ENCODE measurements at regions not wholly inside any gene's neighbourhood (a gene's known extent, or its start where the extent isn't known, plus 50 kb on each side); places are given as distances from the start of the nearest gene placed in this dataset.

DNA sequence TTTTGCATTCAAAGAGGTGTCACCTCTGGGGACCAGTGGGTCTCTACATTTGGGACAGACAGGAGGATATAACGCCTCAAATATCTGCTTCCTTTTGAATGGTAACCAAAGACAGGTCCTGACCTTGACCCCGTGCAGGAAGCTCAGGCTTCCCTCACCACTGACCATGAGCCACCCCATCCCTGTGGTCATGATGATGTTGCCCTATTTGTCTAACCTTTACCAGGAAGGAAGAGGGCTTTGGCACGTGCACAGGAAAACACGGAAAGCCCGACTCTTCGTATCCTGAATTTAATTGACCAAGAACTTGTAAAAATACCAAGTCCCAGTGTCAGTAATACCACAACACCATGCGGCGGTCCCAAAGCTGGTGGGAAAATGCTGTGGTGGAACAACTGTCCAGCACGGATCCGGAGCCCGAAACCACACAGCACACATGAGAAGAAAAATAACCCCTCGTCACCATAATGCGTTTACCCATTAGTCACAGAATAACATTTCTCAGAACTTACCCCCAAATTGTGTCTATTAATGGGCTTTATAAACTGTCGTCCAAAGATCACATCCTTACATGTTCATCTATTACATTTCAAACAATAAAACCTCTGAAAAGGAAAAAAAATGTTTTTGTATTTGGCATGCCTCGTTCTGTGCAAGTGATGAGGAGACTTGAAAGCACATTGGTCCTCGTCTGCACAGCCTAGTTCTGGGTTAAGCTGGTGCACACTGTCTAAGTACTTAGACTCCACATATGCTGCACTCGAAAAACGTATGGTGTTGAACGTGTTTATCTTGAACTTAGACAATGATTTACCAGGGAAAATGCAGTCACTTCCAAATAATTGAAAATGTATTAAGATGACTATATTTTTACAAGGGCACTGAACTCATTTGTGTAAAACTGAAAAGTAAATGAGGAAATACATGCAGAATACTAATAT, 118.9 kb upstream of the IGF1R start:
- H3K27me3 Mint-ChIP-seq (ENCODE audit: insufficient read depth): peaks cover 19% of the 10 kb centered on the region

DNA sequence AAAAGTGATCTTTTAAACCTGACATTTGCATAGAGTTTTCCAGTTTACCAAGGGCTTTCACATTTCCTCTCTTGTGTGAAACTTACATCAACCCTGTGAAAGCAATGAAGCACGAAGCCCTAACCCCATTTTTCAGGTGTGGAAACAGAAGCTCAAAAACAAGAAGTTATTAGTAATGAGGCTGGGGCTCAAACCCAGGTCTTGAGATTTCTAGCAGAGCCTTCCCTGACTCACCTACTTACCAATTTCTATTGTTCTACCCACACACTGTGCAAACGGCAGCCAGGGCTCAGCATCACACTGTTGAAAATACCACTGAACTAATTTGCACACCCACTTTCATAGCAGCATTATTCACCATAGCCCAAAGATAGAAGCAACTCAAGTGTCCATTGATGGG, 117.8 kb upstream of the IGF1R start:
- peaks cover 3% of the 10 kb centered on the region; the same call in 1 of the 2 replicates for H3K4me1 Mint-ChIP-seq (ENCODE audit: low read depth)
- no peak overlapping the region for H3K27ac Mint-ChIP-seq
- H3K36me3 Mint-ChIP-seq (ENCODE audit: low read depth): no peaks in the 10 kb centered on the region
- TF ChIP-seq, protein P1, sequence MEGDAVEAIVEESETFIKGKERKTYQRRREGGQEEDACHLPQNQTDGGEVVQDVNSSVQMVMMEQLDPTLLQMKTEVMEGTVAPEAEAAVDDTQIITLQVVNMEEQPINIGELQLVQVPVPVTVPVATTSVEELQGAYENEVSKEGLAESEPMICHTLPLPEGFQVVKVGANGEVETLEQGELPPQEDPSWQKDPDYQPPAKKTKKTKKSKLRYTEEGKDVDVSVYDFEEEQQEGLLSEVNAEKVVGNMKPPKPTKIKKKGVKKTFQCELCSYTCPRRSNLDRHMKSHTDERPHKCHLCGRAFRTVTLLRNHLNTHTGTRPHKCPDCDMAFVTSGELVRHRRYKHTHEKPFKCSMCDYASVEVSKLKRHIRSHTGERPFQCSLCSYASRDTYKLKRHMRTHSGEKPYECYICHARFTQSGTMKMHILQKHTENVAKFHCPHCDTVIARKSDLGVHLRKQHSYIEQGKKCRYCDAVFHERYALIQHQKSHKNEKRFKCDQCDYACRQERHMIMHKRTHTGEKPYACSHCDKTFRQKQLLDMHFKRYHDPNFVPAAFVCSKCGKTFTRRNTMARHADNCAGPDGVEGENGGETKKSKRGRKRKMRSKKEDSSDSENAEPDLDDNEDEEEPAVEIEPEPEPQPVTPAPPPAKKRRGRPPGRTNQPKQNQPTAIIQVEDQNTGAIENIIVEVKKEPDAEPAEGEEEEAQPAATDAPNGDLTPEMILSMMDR (IDR thresholded peaks at IDR 0.05): no peak
- peaks cover 20% of the 10 kb centered on the region for H3K27me3 Mint-ChIP-seq (ENCODE audit: insufficient read depth)
- H3K9me3 Mint-ChIP-seq: no peaks in the 10 kb centered on the region
- no peak overlapping the region for H3K4me3 Mint-ChIP-seq
- DNase-seq: no peak

More for the DNA sequence above, 118.9 kb upstream of the IGF1R start:
- no peak for DNase-seq
- no peak overlapping the region for H3K27ac Mint-ChIP-seq
- TF ChIP-seq, protein P1 (IDR thresholded peaks at IDR 0.05): no peak
- H3K4me1 Mint-ChIP-seq (ENCODE audit: low read depth): peaks cover 9% of the 10 kb centered on the region; the same call in 1 of the 2 replicates
- H3K9me3 Mint-ChIP-seq: no peaks in the 10 kb centered on the region
- H3K4me3 Mint-ChIP-seq: no peak overlapping the region
- H3K36me3 Mint-ChIP-seq (ENCODE audit: low read depth): no peaks in the 10 kb centered on the region

DNA sequence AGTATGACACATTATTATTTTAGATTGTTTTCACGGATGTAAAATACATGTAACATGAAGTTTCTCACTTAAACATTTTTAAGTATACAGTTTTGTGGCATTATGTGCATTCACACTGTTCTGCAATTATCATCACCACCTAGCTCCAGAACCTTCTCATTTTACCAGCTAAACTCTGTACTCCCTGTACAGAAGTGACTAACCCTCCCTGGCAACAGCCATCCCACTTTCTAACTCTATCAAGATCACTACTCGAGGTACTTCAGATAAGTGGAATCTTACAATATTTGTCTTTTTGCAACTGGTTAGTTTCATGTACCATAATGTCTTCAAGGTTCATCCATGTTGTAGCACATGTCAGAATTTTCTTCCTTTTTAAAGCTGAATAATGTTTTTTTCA, 116.3 kb upstream of the IGF1R start:
- no peaks in the 10 kb centered on the region for H3K36me3 Mint-ChIP-seq (ENCODE audit: low read depth)
- no peak overlapping the region for H3K27ac Mint-ChIP-seq
- TF ChIP-seq, protein P1 (IDR thresholded peaks at IDR 0.05): no peak
- no peaks in the 10 kb centered on the region for H3K9me3 Mint-ChIP-seq
- H3K4me3 Mint-ChIP-seq: no peak overlapping the region
- H3K4me1 Mint-ChIP-seq (ENCODE audit: low read depth): no peaks in the 10 kb centered on the region
- H3K27me3 Mint-ChIP-seq (ENCODE audit: insufficient read depth): peaks cover 32% of the 10 kb centered on the region
- DNase-seq: no peak

DNA sequence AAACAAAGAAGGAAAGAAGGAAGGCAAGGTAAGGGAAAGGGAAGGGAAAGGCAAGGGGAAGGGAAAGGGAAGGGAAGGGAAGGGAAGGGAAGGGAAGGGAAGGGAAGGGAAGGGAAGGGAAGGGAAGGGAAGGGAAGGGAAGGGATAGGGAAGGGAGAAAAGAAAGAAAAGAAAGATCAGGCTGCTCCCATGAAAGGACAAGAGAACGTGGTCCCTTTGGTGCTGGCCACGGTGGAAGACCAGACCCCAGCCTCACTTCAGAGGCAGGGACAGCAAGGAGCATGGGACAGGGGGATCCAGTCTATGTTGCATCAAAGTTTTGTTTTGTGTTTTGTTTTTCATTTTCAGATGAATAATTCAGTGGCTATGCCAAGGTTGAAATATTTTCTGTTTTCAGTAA, 111.4 kb upstream of the IGF1R start:
- no peaks in the 10 kb centered on the region for H3K4me1 Mint-ChIP-seq (ENCODE audit: low read depth)
- no peaks in the 10 kb centered on the region for H3K9me3 Mint-ChIP-seq
- H3K36me3 Mint-ChIP-seq (ENCODE audit: low read depth): no peaks in the 10 kb centered on the region
- TF ChIP-seq, protein P1 (IDR thresholded peaks at IDR 0.05): no peak
- no peak overlapping the region for H3K4me3 Mint-ChIP-seq
- DNase-seq: no peak
- no peak overlapping the region for H3K27ac Mint-ChIP-seq
- peaks cover 48% of the 10 kb centered on the region for H3K27me3 Mint-ChIP-seq (ENCODE audit: insufficient read depth)

DNA sequence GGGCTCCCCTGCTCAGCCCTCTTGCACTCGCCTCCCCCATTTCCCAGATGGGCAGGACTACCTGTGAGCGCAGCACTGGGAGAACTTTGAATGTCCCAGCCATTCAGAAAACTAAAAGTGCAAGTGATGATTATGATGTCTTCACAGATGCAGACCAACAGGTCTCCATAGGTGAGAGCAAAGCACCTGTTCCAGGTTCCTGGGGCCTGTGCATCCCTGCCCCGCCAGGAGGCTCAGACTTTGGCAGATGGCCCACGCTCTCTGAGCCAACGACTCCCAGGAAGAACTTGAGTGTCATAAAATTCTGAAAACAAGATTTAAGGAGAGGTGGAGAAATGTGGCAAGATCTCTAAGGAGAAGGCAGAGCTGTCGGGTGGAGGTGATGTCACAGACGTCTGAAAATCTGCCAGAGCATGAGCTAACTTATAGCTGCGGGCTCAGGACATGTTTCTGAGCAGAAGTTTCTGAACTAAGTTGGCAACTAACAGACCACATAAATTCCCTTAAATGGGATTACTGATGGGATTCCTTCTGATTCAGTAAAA, 110.8 kb upstream of the IGF1R start:
- no peak overlapping the region for H3K27ac Mint-ChIP-seq
- no peaks in the 10 kb centered on the region for H3K36me3 Mint-ChIP-seq (ENCODE audit: low read depth)
- DNase-seq: no peak
- no peak overlapping the region for H3K4me3 Mint-ChIP-seq
- no peaks in the 10 kb centered on the region for H3K9me3 Mint-ChIP-seq
- H3K4me1 Mint-ChIP-seq (ENCODE audit: low read depth): no peaks in the 10 kb centered on the region
- TF ChIP-seq, protein P1 (IDR thresholded peaks at IDR 0.05): no peak
- peaks cover 45% of the 10 kb centered on the region for H3K27me3 Mint-ChIP-seq (ENCODE audit: insufficient read depth)

Measured in HFFc6 (cell line).